Thymus (tissue), 11 donors: ENCODE measurements at regions not wholly inside any gene's neighbourhood (a gene's known extent, or its start where the extent isn't known, plus 50 kb on each side); places are given as distances from the start of the nearest gene placed in this dataset.

ENCODE experiments used
- DNase-seq, 9 donors: peaks; one replicate each; pipeline ENCODE4 v3.0.0-alpha.2; 2013; ENCODE audit warnings: low spot score in 9 of 9, low read depth in 6 of 9, missing footprints in 1 of 9
- H3K27ac ChIP-seq, 2 donors: one replicate each; pipeline ENCODE4 v1.5.1; 2013; ENCODE audit warnings: control low read depth in 1 of 2, low read depth in 1 of 2, low read length in 1 of 2, mild to moderate bottlenecking in 1 of 2, moderate library complexity in 1 of 2
- H3K27me3 ChIP-seq, 2 donors: one replicate each; pipeline ENCODE4 v1.5.1; 2013; ENCODE audit warnings: low read length in 1 of 2; ENCODE audit not compliant: control insufficient read depth in 2 of 2, insufficient read depth in 1 of 2
- H3K36me3 ChIP-seq, 2 donors: one replicate each; pipeline ENCODE4 v1.5.1; 2013; ENCODE audit warnings: low read length in 1 of 2, mild to moderate bottlenecking in 1 of 2, moderate library complexity in 1 of 2; ENCODE audit not compliant: control insufficient read depth in 2 of 2, insufficient read depth in 2 of 2
- H3K4me1 ChIP-seq, 2 donors: one replicate each; pipeline ENCODE4 v1.5.1; 2013; ENCODE audit warnings: low read length in 2 of 2; ENCODE audit not compliant: control insufficient read depth in 2 of 2, insufficient read depth in 2 of 2
- H3K4me3 ChIP-seq, 2 donors: one replicate each; pipeline ENCODE4 v1.5.1; 2013; ENCODE audit warnings: low read length in 2 of 2, control low read depth in 1 of 2, mild to moderate bottlenecking in 1 of 2
- H3K9me3 ChIP-seq, 2 donors: one replicate each; pipeline ENCODE4 v1.5.1; 2013; ENCODE audit warnings: low read length in 1 of 2, mild to moderate bottlenecking in 1 of 2; ENCODE audit not compliant: control insufficient read depth in 2 of 2, insufficient read depth in 1 of 2
- WGBS: extraction: QIAGEN DNeasy Blood & Tissue Kit; methylation state at CpG from one replicate; pipeline ENCODE4 v1.1.7; 2013; 5-methylcytosine and 5-hydroxymethylcytosine counted together
- donor health status: healthy.

GRCh38 chr18:73639788-73640187 is 507.8 kb downstream of the FBXO15 start:
- Histone ChIP-seq H3K9me3 (no peaks in the 10 kb centered on the region), H3K4me1 (no peaks in the 10 kb centered on the region), H3K27me3 (no peaks in the 10 kb centered on the region), H3K27ac (no peak overlapping the region), H3K4me3 (no peak overlapping the region), H3K36me3 (no peaks in the 10 kb centered on the region)
- 88% methylated on average over 6 of the region's 6 CpGs for WGBS
- DNase-seq, result no peak

GRCh38 chr18:73638709-73639108 is 508.9 kb downstream of the FBXO15 start:
- Histone ChIP-seq H3K36me3 (no peaks in the 10 kb centered on the region), H3K4me3 (no peak overlapping the region), H3K27ac (no peak overlapping the region), H3K4me1 (no peaks in the 10 kb centered on the region), H3K9me3 (no peaks in the 10 kb centered on the region), H3K27me3 (no peaks in the 10 kb centered on the region)
- DNase-seq, result no peak

GRCh38 chr18:73636355-73636754 is 511.3 kb downstream of the FBXO15 start:
- 87% methylated on average over 2 of the region's 2 CpGs for WGBS
- DNase-seq, result no peak
- Histone ChIP-seq H3K9me3 (no peaks in the 10 kb centered on the region), H3K4me1 (no peaks in the 10 kb centered on the region), H3K27me3 (no peaks in the 10 kb centered on the region), H3K27ac (no peak overlapping the region), H3K4me3 (no peak overlapping the region), H3K36me3 (no peaks in the 10 kb centered on the region)

- no peaks in the 10 kb centered on the region for H3K36me3 ChIP-seq
- WGBS, result 74% methylated on average over 2 of the region's 2 CpGs
- H3K27ac ChIP-seq, result no peak overlapping the region
- H3K27me3 ChIP-seq, result no peaks in the 10 kb centered on the region
- no peak overlapping the region for H3K4me3 ChIP-seq
- H3K4me1 ChIP-seq, result no peaks in the 10 kb centered on the region
- H3K9me3 ChIP-seq, result no peaks in the 10 kb centered on the region
- DNase-seq, result no peak
Observed at GRCh38 chr18:73626859-73627258, 520.8 kb downstream of the FBXO15 start.

- H3K27me3 ChIP-seq, result no peaks in the 10 kb centered on the region
- no peak overlapping the region for H3K27ac ChIP-seq
Observed at GRCh38 chr18:73626221-73626620, 521.4 kb downstream of the FBXO15 start.

GRCh38 chr18:73621091-73621490 is 526.5 kb downstream of the FBXO15 start:
- WGBS, result 98% methylated on average over 1 of the region's 1 CpG
- DNase-seq, result no peak
- H3K27ac ChIP-seq, result no peak overlapping the region
- no peak overlapping the region for H3K4me3 ChIP-seq
- no peaks in the 10 kb centered on the region for H3K9me3 ChIP-seq
- no peaks in the 10 kb centered on the region for H3K36me3 ChIP-seq
- H3K27me3 ChIP-seq, result no peaks in the 10 kb centered on the region
- H3K4me1 ChIP-seq, result no peaks in the 10 kb centered on the region

More at GRCh38 chr18:73626221-73626620, 521.4 kb downstream of the FBXO15 start:
- H3K4me1 ChIP-seq, result no peaks in the 10 kb centered on the region
- WGBS, result 94% methylated on average over 2 of the region's 2 CpGs
- no peaks in the 10 kb centered on the region for H3K9me3 ChIP-seq
- H3K36me3 ChIP-seq, result no peaks in the 10 kb centered on the region
- no peak overlapping the region for H3K4me3 ChIP-seq
- DNase-seq, result no peak

GRCh38 chr18:73617981-73618380 is 529.7 kb downstream of the FBXO15 start:
- H3K27ac ChIP-seq, result no peak overlapping the region
- H3K4me1 ChIP-seq, result no peaks in the 10 kb centered on the region
- no peaks in the 10 kb centered on the region for H3K36me3 ChIP-seq
- no peaks in the 10 kb centered on the region for H3K9me3 ChIP-seq
- no peak overlapping the region for H3K4me3 ChIP-seq
- DNase-seq, result no peak
- no peaks in the 10 kb centered on the region for H3K27me3 ChIP-seq

GRCh38 chr18:73615506-73615905 is 532.1 kb downstream of the FBXO15 start:
- no peak for DNase-seq
- WGBS, result 93% methylated on average over 3 of the region's 3 CpGs
- Histone ChIP-seq H3K27me3 (no peaks in the 10 kb centered on the region), H3K4me3 (no peak overlapping the region), H3K27ac (no peak overlapping the region), H3K9me3 (no peaks in the 10 kb centered on the region), H3K4me1 (no peaks in the 10 kb centered on the region), H3K36me3 (no peaks in the 10 kb centered on the region)

GRCh38 chr18:73614812-73615211 is 532.8 kb downstream of the FBXO15 start:
- Histone ChIP-seq H3K4me1 (no peaks in the 10 kb centered on the region), H3K36me3 (no peaks in the 10 kb centered on the region), H3K27ac (no peak overlapping the region), H3K27me3 (no peaks in the 10 kb centered on the region), H3K4me3 (no peak overlapping the region), H3K9me3 (no peaks in the 10 kb centered on the region)
- WGBS, result 96% methylated on average over 1 of the region's 1 CpG
- no peak for DNase-seq

- Histone ChIP-seq H3K4me3 (no peak overlapping the region), H3K9me3 (no peaks in the 10 kb centered on the region), H3K27me3 (no peaks in the 10 kb centered on the region), H3K27ac (no peak overlapping the region), H3K36me3 (no peaks in the 10 kb centered on the region), H3K4me1 (no peaks in the 10 kb centered on the region)
- WGBS, result 92% methylated on average over 1 of the region's 1 CpG
- DNase-seq, result no peak
Observed at GRCh38 chr18:73613706-73614340, 533.8 kb downstream of the FBXO15 start.
